ENCODE measurements at regions not wholly inside any gene's neighbourhood (a gene's known extent, or its start where the extent isn't known, plus 50 kb on each side); places are given as distances from the start of the nearest gene placed in this dataset.

DNA sequence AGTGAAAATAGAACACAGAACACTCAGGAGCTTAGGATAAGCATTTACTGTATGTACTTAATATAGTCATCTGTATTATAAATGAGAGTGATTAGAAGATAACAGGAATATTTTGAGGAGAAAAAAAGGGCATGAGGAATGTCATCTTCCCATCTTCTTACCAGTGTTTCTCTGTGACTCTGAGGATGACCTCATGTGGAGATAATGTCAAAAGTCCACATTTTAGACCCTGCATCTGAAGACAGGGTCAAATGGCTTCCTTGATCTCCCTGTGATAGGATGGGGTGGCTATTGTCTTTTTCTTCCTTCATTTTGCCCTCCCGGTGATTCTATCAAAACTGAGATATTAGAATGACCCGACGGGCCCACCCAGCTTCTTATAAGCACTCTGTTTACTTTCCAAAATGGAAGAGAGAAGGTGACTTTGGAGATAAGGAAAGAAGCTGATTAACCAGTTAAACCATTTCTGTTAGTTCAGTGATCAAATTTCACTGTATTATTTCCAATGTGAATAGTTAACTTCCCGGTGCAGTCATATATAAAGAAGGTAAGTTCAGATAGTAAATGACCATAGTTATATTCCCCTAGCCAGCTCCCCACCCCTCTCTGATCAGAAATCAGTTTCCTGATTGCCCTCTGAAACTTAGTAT lies 115.7 kb upstream of the SALL4 start:
- DNase-seq = no peak

DNA sequence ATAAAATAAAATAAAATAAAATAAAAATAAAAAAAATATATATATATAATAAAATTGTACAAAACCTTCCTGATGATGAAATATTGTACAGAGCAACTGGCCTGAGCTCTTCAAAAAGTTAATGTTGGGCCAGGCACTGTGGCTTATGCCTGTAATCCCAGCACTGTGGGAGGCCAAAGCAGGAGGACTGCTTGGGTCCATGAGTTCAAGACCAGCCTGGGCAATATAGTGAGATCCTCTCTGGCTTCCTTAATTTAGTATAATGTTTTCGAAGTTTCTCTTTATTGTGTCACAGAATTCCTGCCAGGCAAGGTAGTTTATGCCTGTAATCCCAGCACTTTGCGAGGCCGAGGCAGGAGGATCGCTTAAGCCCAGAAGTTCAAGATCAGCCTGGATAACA lies 113.9 kb upstream of the SALL4 start:
- DNase-seq = no peak

DNA sequence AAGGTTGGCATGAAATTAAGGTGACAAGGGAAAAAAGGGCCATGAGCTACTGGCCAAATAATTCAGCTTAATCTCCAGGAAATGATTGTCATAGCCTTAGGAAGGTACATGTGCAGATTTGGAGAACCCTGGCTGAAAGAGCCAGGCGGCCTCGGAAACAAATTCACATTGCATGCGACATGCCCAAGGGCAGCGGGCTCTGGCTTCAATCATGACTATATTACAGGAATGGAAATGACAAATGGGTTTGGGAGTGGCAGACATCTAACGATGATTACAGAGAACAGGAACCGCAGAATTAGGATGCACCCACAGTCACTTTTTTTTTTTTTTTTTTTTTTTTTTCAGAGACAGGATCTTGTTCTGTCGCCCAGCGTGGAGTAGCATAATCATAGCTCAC lies 112.4 kb upstream of the SALL4 start:
- DNase-seq = no peak

DNA sequence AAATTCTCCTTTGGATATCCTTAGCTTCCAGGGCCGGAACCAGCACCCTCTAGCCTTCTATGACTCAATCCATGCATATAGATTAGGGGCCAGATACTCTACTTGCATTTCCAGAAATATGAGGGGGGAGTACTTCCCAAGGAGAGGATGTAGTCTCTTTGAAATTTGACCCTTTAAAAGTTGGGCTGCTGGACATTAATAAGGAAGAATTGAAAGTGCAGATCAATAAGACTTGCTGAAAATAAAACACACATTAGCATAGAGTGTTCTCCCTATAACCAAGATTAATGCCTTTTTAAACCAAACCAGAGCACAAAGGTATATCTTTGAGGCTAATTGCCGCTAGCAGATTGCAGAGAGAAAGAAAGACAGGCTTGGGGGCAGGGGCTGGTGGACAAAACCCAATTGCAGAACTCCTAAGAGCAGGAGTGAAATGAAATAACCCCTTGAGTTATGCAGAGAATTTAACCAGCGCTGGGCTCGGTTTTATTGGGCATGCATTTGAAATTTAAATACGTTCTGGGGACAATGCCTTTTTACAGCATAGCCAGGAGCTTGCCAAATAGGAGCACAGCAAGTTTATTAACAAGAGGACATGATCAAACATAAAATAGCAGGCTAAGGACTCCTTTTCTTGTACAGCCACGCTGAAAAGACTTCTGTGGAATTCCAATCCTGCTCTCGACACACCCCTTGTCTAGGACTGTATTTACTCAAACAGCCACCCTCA lies 108.2 kb upstream of the SALL4 start:
- no peak for DNase-seq

DNA sequence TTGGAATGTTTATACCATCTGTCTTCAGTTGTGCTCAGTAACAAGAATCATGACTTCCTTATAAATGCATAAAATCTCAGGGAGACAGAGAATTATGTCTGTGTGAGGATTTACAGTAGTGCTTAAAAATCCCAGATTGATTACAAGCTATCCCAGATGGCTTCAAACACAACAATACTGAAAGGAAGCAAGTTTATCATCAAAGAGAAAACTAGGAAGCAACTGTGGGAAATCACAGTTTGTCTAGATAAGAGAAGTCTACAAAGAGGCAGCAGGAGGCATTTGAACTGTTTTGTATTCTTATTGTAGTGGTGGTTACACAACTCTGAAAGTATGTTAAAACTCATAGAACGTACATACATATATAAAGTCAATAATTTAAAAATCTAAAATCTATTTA lies 104.4 kb upstream of the SALL4 start:
- DNase-seq = no peak

DNA sequence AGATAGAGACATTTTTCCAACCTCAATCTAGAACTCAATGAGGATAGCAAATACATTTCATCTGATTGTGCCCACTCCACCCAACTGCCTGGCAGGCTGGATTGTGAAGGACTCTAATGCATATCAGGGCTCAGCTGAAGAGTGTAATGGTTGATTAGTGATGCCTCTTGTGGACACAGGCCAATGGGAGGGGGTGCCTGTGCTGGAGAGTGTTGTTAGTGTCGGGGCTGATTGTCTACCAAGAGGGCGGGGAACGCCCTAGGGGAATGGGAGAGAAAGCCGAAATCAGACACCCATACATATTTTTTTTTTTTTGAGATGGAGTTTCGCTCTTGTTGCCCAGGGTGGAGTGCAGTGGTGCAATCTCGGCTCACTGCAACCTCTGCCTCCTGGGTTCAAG lies 103.7 kb upstream of the SALL4 start:
- DNase-seq = no peak

DNA sequence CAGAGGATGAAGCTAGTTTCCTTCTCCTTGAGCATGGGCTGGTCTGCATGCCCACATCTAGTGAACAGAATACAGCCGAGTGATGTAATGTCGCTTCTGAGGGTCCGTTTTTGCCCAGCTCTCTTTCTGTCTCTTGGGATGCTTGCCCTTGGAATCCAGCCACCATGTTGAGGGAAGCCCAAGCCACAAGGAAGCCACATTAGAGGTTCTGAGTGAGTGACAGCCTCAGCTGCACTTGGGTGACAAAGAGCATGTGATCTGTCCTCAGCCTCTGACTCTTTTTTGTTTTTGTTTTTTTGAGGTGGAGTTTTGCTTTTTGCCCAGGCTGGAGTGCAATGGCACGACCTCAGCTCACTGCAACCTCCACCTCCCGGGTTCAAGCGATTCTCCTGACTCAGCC lies 100.6 kb upstream of the SALL4 start:
- DNase-seq = no peak

DNA sequence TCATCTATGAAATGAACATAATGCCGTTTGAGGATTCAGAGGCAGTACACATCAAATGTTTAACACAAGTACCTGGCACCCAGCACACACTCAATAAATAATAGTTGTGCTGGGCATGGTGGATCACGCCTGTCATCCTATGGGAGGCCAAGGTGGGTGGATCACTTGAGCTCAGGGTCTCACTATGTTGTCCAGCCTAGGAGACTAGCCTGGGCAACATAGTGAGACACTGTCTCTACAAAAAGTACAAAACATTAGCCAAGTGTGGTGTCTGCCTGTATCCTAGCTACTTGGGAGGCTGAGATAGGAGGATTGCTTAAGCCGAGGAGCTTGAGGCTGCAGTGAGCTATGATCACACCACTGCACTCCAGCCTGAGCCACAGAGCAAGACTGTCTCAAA lies 98.1 kb upstream of the SALL4 start:
- no peak for DNase-seq

DNA sequence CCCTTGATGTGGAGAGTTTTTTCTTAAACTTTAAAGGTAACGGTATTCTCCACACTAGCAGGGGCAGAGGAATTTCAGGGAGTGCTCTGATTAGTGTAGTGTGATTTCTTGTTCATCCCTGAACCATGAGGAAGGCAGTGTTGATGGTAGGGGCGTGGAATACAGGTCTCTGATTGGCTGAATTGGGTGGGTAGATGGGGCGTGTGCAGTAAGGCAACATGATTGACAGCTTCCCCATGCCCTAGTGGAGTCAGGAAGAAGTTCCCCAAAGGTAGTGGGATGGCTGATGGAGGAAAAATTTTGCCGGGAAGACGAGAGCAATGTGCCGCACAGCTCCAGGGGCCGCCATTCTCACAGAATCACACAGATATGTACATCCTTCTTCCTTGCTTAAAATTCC lies 97.4 kb upstream of the SALL4 start:
- no peak for DNase-seq

DNA sequence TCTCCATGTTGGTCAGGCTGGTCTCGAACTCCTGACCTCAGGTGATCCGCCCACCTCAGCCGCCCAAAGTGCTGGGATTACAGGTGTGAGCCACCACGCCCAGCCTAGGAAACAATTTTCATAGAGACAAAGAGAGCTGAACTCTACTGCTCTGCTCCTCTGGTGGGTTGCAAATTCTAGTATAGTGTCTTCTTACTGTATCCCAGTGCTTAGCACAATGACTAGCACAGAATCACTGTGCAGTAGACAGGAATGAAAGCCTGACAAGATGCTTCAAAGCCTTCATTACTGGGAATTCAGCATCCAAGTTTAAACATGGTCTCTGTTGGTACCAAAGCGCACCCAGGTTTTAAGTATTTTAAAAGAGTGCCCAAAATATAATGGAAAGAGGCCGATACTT lies 96.5 kb upstream of the SALL4 start:
- DNase-seq = no peak

DNA sequence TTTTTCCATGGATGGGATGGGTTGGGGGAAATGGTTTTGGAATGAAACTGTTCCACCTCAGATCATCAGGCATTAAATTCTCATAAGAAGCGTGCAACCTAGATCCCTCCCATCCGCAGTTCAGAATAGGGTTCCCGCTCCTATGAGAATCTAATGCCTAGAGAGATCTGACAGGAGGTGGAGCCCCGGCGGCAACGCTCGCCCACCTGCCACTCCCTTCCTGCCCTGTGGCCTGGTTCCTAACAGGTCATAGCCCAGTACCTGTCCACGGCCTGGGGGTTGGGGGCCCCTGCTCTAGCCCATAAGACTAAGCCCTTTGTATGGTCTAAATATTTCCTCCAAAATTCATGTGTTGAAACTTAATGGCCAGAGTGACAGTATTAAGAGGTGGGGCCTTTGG lies 92.3 kb upstream of the SALL4 start:
- no peak for DNase-seq

DNA sequence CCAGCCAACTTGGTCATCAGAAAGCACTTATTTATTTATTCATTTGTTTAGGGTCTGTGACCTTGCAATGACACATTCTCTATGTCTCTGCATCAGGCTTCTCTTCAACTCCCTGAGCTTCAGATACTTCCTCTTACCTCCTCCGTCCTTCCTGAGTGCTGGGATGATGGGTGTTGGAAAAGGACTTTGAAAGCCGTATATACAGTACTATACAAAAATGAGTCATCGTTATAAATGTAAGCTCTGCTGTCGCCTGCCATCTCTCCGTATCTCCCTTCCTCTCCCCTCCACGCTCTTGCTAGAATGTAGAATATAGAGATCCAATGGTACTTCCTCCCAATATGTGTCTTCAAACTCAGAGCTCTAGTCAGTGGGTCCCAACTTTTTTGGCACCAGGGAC lies 91.9 kb upstream of the SALL4 start:
- no peak for DNase-seq

DNA sequence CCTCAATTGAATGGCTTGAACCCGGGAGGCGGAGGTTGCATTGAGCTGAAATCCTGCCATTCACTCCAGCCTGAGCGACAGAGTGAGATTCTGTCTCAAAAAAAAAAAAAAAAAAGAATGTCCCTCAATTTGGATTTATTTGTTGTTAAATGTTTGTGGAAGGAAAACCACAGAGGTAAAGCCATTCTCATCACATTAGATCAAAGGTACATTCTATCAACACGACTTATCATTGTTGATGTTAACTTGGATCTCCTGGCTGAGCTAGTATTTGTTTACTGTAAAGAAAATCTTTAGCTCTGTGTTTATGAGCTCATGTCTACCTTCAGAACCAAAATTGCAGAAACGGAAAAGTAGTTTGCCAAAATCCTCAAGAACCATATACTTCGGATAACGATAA lies 91.4 kb upstream of the SALL4 start:
- no peak for DNase-seq

DNA sequence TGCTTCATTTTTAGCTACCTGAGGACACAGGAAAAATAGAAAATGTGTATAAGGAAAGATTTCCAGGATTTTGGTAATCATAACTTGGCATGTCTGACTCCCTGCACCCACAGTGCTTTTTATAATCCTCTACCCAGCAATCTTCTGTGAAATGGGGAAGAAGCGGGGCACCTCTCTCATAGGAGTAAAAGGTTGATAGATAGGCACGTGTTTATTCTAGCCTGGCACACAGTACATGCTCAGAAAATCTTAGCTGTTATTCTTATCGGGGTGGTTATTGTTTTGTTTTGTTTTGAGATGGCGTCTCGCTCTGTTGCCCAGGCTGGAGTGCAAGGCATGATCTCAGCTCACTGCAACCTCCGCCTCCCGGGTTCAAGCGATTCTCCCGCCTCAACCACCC lies 87.7 kb upstream of the SALL4 start:
- no peak for DNase-seq

DNA sequence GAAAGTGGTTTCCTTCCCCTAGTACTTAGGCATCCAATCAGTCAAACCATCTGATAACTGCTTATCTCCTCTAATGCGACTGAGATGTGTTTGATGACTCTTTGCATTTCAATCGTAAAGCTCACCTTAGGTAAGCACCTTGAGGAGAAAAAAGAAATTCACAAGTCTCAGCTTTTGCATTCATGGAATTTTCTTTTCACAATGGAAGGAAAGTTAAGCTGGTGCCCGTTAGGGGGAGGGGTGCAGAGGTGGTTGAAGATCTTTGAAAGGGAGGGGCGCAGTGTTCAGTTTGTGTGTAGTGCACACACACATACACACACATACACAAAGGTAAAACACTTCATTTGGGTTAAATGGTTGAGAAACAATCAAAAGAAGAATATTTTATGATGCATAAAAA lies 87.1 kb upstream of the SALL4 start:
- no peak for DNase-seq

DNA sequence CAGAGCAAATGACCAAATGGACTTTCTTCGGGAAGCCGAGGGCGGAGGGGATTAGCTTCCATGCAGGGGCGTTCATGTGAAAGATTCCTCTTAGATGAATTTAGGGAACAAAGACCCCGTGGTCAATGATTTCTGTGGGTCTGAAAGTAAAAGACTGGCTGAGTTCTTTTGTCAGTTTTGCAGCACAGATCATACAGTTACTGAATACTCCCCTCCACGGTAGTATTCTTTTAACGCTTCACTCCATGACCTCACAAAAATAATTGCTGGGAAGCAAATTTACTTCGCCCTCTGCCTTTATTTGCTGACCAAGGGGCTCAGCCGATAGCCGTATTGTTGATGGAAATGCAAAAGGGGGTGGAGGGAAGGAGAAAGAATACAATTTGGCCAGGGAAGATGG lies 86.0 kb upstream of the SALL4 start:
- no peak for DNase-seq

DNA sequence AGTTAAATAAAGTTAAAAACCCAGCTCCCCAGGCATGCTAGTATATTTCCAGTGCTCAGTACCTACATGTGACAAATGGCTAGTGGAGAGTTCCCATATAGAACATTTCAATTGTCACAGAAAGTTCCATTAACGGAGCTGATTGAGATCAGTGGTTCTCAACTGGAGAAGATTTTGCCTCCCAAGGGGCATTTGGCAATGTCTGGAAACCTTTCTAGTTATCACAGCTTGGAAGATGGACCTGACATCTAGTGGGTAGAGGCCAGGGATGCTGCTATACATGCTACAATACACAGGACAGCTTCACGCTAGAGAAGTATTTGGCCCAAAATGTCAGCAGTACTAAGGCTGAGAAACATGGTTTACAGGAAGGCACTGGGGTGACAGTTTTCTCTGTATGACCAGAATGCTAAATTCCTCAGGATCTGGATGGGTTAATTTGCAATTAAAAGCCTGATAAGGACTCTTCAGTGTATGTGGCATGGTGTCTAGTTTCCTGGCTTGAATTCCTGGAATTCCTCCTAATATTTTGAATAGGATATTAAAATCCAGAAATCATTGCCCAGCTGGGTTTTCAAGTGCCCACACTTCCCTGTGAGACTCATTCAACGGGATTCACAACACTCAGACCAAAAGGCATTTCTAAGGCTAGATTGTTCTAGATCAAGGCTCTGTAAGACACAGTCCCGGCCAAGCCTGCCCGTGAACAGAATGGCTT lies 84.7 kb upstream of the SALL4 start:
- no peak for DNase-seq

DNA sequence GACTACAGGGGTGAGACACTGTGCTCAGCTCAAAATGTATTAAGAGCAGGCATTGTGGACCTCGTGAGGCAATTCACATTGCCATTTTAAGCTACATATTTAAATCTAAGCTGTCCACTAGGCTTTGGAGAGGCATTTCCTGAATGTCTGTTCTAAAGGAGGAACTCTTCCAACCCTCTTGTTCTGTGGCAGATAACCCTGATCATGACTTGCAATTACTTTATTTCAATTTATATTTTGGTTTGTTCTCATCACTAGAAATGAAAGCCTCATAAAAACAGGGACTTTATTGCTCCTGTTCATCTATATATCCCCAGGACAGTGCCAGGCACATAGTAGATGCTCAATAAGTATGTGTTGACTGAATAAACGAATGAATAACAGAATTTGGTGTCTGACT lies 84.0 kb upstream of the SALL4 start:
- no peak for DNase-seq

DNA sequence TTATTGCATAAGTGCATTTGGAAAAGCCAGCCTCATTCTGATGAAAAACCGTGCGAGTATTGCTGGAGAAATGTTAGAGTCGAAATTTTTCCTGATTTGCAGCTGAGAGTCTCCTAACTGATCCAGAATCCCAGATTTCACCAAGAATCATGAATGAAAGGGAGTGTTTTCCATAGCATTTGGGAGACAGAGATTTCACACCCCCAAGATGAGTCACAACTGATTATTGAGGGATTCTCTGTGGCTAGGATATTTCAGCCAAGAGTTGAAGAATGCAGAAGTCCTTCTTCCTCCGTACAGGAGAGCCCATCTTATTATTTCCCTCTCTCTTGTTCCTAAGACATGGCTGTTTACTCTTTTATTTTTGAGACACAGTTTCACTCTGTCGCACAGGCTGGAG lies 82.2 kb upstream of the SALL4 start:
- DNase-seq = no peak

DNA sequence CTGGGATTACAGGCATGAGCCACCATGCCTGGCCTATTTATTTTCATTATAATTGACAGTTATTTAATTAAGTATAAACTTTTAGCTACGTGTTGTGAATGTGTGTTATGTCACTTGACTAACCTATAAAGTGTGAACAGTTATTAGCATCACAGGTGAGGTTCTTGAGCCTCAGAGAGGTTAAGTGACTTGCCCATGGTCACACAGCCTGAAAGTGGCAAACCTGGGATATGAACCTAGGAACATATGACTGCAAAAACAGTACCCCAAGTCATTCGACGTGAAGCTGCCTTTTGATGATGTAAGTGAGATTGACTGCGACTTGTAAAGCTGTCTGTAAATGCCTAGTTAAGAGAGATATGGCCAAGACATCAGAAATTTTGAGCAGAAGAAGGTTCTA lies 77.9 kb upstream of the SALL4 start:
- no peak for DNase-seq

DNA sequence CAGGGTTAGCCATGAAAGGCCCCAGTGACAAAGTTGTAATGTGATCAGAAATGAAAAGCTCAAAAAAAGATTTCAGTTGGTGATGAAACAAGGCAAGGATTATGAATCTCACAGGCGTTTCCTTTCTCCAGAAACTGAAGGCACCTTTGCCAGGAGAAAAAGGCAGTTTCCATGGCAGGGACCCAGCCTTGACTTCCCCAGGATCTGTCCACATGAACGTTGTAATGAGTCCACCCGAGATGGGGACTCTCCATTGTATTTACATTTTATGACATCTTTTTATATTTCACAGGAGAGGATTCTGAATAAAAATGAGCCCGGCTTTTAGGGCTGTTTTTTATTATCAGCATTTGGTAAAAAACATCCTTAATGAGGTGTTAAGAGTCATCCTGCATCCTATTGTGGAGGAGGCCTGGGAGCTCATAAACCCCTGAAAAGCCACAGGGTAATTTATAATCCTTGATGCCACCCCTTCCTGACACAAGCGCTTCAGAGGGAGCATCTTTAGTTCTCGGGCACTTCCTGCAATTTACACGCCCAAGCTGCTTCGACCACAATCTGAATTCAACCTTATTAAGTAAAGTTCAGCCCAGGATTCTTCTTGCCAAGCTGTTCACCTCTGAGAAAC lies 74.1 kb upstream of the SALL4 start:
- DNase-seq = no peak

DNA sequence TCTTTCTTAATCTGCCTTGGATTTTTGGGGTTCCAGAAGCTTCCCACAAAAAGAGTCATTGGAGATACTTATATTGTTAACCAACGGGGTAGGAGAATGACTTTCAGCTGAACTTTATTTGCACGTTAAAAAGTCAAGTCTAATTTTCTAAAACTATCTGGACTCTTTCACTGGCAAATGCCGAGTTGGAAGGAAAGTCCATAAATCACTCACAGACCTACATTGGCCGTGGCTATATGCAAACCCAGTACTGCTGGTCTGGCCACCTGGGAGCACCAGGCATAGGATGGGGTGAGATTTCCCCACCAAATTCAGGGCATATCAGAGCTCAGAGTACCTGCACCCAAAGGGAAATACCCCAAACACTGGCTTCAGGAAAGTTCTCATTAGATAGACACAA lies 71.3 kb upstream of the SALL4 start:
- no peak for DNase-seq

DNA sequence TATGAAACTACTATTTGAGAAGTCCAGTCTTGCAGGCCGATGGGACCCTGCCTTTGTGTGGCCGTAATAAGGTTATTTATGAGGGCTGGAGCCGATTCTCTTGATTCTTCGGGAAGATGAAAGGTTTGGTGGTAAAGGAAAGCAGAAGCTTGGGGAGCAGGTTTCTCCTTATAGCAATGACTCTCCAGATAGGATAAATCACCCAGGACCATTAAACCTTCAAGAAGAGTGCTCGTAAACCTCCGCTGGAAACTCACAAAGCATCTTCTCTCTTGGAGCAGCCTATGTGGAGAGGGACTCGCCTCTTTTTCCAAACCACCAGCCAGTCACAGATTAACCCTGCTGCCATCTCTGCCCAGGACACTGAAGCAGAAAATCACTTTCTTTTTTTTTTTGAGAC lies 69.6 kb upstream of the SALL4 start:
- no peak for DNase-seq

DNA sequence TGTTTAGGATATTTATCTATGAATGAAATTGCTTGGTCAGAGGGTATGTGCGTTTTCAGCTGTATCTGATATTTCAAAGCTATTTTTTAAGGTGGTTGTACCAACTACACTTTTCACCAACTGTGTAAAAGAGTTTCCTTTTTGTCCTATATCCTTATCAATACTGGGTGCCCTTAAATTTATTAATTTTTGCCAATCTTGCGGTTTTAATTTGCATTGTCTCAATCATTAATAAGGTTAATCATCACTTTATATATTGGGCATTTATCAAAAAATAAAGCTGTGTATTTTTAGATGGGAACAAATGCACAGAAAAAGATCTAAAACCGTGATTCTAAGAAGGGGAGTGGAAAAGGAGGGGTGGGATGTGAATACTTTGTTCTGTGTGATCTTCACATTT lies 66.7 kb upstream of the SALL4 start:
- DNase-seq = no peak

Data from activated CD4-positive, alpha-beta T cell treated with anti-CD3 and anti-CD28 coated beads, Interleukin-2, amount 50 U/mL, for 16 hours (primary cell).